Spleen (tissue), 7 donors: ENCODE measurements at regions not wholly inside any gene's neighbourhood (a gene's known extent, or its start where the extent isn't known, plus 50 kb on each side); places are given as distances from the start of the nearest gene placed in this dataset.

Experiments used
- POLR2A ChIP-seq, 3 donors: fragments of 450-650 bp; IDR thresholded peaks; one replicate each; pipeline ENCODE4 v1.5.1; 2017; ENCODE audit warnings: antibody characterized with exemption in 3 of 3, mild to moderate bottlenecking in 1 of 3
- POLR2AphosphoS5 ChIP-seq, 3 donors: sonication (generic); formaldehyde crosslinking; IDR thresholded peaks; one replicate each; pipeline ENCODE4 v1.5.1; 2017; ENCODE audit warnings: antibody characterized with exemption in 3 of 3
- TF ChIP-seq, protein P1 (sequence below), 11 experiments: fragments of 200-600 bp in 7 of 11; fragments of 450-650 bp in 4 of 11; sonication (generic) in 4 of 11; IDR thresholded peaks in 8 of 11; conservative IDR thresholded peaks in 3 of 11; 1 replicate in 7 of 11; 2 replicates in 4 of 11; pipeline versions ENCODE4 v1.4.0 to v1.8.0; 2016 to 2021; ENCODE audit warnings: antibody characterized with exemption in 11 of 11, inconsistent platforms in 4 of 11, mild to moderate bottlenecking in 1 of 11
- donor health status: DM: no; HTN: no; CAD: no; lungs with moderate emphysema.
- donor health status: DM: no; HTN: no; CAD: no.
- donor health status: DM: no; HTN: no; CAD: no.

DNA sequence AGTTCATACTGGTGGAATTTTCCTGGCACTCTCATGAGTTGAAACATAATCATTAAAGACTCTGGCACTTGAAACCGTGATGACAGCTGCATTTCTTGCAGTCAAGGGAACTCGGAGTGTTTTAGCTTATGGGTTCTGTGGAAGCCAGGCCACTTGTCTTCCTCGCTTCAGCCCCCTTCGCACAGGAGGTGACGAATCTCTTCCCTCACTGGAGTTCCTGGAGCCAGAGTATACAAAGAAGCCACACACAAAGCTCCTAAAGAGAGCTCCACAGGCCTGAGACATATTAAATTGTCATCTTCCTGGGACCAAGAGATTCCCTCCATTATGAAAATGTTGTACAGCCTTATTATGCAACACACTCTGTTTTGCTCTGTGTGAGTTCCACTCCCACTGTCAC lies 964.1 kb downstream of the TMEM121 start:
- TF ChIP-seq, protein P1, sequence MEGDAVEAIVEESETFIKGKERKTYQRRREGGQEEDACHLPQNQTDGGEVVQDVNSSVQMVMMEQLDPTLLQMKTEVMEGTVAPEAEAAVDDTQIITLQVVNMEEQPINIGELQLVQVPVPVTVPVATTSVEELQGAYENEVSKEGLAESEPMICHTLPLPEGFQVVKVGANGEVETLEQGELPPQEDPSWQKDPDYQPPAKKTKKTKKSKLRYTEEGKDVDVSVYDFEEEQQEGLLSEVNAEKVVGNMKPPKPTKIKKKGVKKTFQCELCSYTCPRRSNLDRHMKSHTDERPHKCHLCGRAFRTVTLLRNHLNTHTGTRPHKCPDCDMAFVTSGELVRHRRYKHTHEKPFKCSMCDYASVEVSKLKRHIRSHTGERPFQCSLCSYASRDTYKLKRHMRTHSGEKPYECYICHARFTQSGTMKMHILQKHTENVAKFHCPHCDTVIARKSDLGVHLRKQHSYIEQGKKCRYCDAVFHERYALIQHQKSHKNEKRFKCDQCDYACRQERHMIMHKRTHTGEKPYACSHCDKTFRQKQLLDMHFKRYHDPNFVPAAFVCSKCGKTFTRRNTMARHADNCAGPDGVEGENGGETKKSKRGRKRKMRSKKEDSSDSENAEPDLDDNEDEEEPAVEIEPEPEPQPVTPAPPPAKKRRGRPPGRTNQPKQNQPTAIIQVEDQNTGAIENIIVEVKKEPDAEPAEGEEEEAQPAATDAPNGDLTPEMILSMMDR (IDR thresholded peaks at IDR 0.05 in 8 of 11, conservative IDR thresholded peaks at IDR 0.05 in 3 of 11): no peak
- TF ChIP-seq POLR2A (IDR thresholded peaks at IDR 0.05) (no peak), POLR2AphosphoS5 (IDR thresholded peaks at IDR 0.05) (no peak)
